GM23338 (cell line): ENCODE measurements at regions not wholly inside any gene's neighbourhood (a gene's known extent, or its start where the extent isn't known, plus 50 kb on each side); places are given as distances from the start of the nearest gene placed in this dataset.
"Not testable (repeated sequence)": the region's sequence is repeated elsewhere in the genome, so short reads cannot be mapped to it uniquely, and the experiment has no call there.

Experiments used
- ATAC-seq: fragments of 200-7000 bp; cut with Tn5 transposase; 3 replicates; pipeline ENCODE4 v1.9.1; 2020
- DNase-seq: peaks from one replicate; pipeline ENCODE4 v3.0.0-alpha.2; 2015; ENCODE audit warnings: low spot score
- H2AFZ ChIP-seq: fragments of 200-600 bp; sonication (generic); 2 replicates; pipeline ENCODE4 v1.8.0; 2016; ENCODE audit warnings: antibody characterized with exemption, mild to moderate bottlenecking, moderate library complexity
- H3F3A ChIP-seq: fragments of 200-600 bp; sonication (generic); replicated peaks from 2 replicates; pipeline ENCODE4 v1.8.0; 2017; ENCODE audit warnings: antibody characterized with exemption, mixed run types, low read depth
- H3K27ac ChIP-seq: fragments of 200-600 bp; sonication (generic); 2 replicates; pipeline ENCODE4 v1.6.1; 2016; ENCODE audit warnings: low read depth
- H3K27me3 ChIP-seq: fragments of 200-600 bp; sonication (generic); 2 replicates; pipeline ENCODE4 v1.8.0; 2016; ENCODE audit warnings: mild to moderate bottlenecking, mixed run types, moderate library complexity; ENCODE audit not compliant: insufficient read depth
- H3K36me3 ChIP-seq: fragments of 200-600 bp; sonication (generic); 2 replicates; pipeline ENCODE4 v1.8.0; 2016; ENCODE audit warnings: mild to moderate bottlenecking; ENCODE audit not compliant: insufficient read depth
- H3K4me1 ChIP-seq: fragments of 200-600 bp; sonication (generic); 2 replicates; pipeline ENCODE4 v1.8.0; 2016; ENCODE audit warnings: mild to moderate bottlenecking, moderate library complexity; ENCODE audit not compliant: insufficient read depth
- H3K4me2 ChIP-seq: fragments of 200-600 bp; sonication (generic); 2 replicates; pipeline ENCODE4 v1.7.1; 2017; ENCODE audit warnings: mixed run types
- H3K4me3 ChIP-seq: fragments of 200-600 bp; sonication (generic); 2 replicates; pipeline ENCODE4 v1.6.1; 2016; ENCODE audit warnings: mixed run types
- H3K79me2 ChIP-seq: fragments of 200-600 bp; sonication (generic); replicated peaks from 2 replicates; pipeline ENCODE4 v1.8.0; 2017; ENCODE audit warnings: mild to moderate bottlenecking; ENCODE audit not compliant: insufficient read depth
- H3K9me2 ChIP-seq: fragments of 200-600 bp; sonication (generic); 2 replicates; pipeline ENCODE4 v1.8.0; 2017; ENCODE audit not compliant: insufficient read depth
- H4K20me1 ChIP-seq: fragments of 200-600 bp; sonication (generic); replicated peaks from 2 replicates; pipeline ENCODE4 v1.8.0; 2017; ENCODE audit warnings: mild to moderate bottlenecking; ENCODE audit not compliant: insufficient read depth
- H3K27ac Mint-ChIP-seq: 2 replicates; pipeline ENCODE4 v1.8.0; 2020; ENCODE audit warnings: inconsistent platforms, mild to moderate bottlenecking, moderate library complexity, mixed read lengths
- H3K27me3 Mint-ChIP-seq: 3 replicates; pipeline ENCODE4 v1.8.0; 2022; ENCODE audit warnings: low read depth, mild to moderate bottlenecking, moderate library complexity, mixed read lengths, inconsistent platforms; ENCODE audit not compliant: insufficient read depth, poor library complexity
- H3K36me3 Mint-ChIP-seq: 3 replicates; pipeline ENCODE4 v1.8.0; 2021; ENCODE audit warnings: low read depth, mild to moderate bottlenecking, inconsistent platforms, moderate library complexity, mixed read lengths
- H3K4me1 Mint-ChIP-seq: 3 replicates; pipeline ENCODE4 v1.8.0; 2020; ENCODE audit warnings: mild to moderate bottlenecking, inconsistent platforms, mixed read lengths
- H3K4me3 Mint-ChIP-seq: 3 replicates; pipeline ENCODE4 v1.8.0; 2021; ENCODE audit warnings: moderate library complexity, mild to moderate bottlenecking, inconsistent platforms, mixed read lengths
- H3K9me3 Mint-ChIP-seq: 3 replicates; pipeline ENCODE4 v1.8.0; 2020; ENCODE audit warnings: moderate library complexity, mild to moderate bottlenecking, inconsistent platforms, mixed read lengths
- CREB1 ChIP-seq: fragments of 250-450 bp; sonication (Bioruptor Pico); IDR thresholded peaks from 2 replicates; pipeline ENCODE4 v1.5.0; 2020; ENCODE audit warnings: low read depth, mild to moderate bottlenecking, moderate library complexity
- EZH2 ChIP-seq: fragments of 200-600 bp; sonication (generic); IDR thresholded peaks from one replicate; pipeline ENCODE4 v1.8.0; 2017; ENCODE audit warnings: antibody characterized with exemption, mild to moderate bottlenecking, low read depth; ENCODE audit not compliant: unreplicated experiment
- EZH2phosphoT487 ChIP-seq: fragments of 200-600 bp; sonication (generic); IDR thresholded peaks from one replicate; pipeline ENCODE4 v1.8.1; 2018; ENCODE audit warnings: antibody characterized with exemption; ENCODE audit not compliant: unreplicated experiment
- JUNB ChIP-seq: IDR thresholded peaks from one replicate; pipeline ENCODE4 v1.6.1; 2016; ENCODE audit warnings: antibody characterized with exemption; ENCODE audit not compliant: unreplicated experiment
- NANOG ChIP-seq: IDR thresholded peaks from 2 replicates; pipeline ENCODE4 v1.6.1; 2016; ENCODE audit warnings: antibody characterized with exemption, borderline replicate concordance
- POLR2AphosphoS5 ChIP-seq: IDR thresholded peaks from 2 replicates; pipeline ENCODE4 v1.6.1; 2016; ENCODE audit warnings: antibody characterized with exemption, low read depth
- REST ChIP-seq: IDR thresholded peaks from one replicate; pipeline ENCODE4 v1.6.1; 2018; ENCODE audit warnings: antibody characterized with exemption; ENCODE audit not compliant: unreplicated experiment
- ZNF114 ChIP-seq: fragments of 250-450 bp; sonication (Bioruptor Pico); IDR thresholded peaks from 2 replicates; pipeline ENCODE4 v1.5.0; 2020; ENCODE audit warnings: mild to moderate bottlenecking, moderate library complexity
- ZNF462 ChIP-seq: fragments of 250-450 bp; sonication (Bioruptor Pico); IDR thresholded peaks from 2 replicates; pipeline ENCODE4 v1.5.0; 2020; ENCODE audit warnings: mild to moderate bottlenecking, moderate library complexity
- TF ChIP-seq, protein P1 (sequence below): IDR thresholded peaks from 2 replicates; pipeline ENCODE4 v1.6.1; 2016; ENCODE audit warnings: antibody characterized with exemption
- TF ChIP-seq, protein P2 (sequence below), 2 experiments: fragments of 200-600 bp in 1 of 2; sonication (generic) in 1 of 2; conservative IDR thresholded peaks; 2 replicates each; pipeline versions ENCODE4 v1.5.1 to v1.6.1; 2016 to 2017; ENCODE audit warnings: antibody characterized with exemption in 2 of 2, low read depth in 2 of 2, mild to moderate bottlenecking in 2 of 2, moderate library complexity in 1 of 2

DNA sequence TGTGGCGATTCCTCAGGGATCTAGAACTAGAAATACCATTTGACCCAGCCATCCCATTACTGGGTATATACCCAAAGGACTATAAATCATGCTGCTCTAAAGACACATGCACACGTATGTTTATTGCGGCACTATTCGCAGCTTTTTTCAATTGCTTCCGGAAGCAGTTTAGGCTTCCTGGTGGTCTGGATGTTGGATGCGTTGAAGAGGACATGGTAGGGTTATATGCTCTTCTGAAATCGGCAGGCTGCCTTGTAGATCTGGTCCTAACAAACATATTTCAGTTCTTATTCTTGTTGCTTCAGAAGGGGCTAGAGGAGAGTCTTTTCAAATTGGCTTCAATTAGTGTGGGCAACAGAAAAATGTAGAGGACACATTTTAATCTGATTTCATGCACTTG is 243.4 kb downstream of the TMA16 start:
- H3K27ac Mint-ChIP-seq, H3K4me3 ChIP-seq, H3K9me2 ChIP-seq, H3K4me1 Mint-ChIP-seq, H3K4me1 ChIP-seq, H3K79me2 ChIP-seq, H3K36me3 Mint-ChIP-seq, H3K27ac ChIP-seq, H3K4me3 Mint-ChIP-seq, H3K4me2 ChIP-seq, H3K36me3 ChIP-seq, H3K27me3 ChIP-seq, H3F3A ChIP-seq, ATAC-seq, H3K27me3 Mint-ChIP-seq, H3K9me3 Mint-ChIP-seq, H4K20me1 ChIP-seq, DNase-seq: not testable (repeated sequence)
- H2AFZ ChIP-seq, result peak overlapping the region; percentile 18; the same call in 1 of the 2 replicates

DNA sequence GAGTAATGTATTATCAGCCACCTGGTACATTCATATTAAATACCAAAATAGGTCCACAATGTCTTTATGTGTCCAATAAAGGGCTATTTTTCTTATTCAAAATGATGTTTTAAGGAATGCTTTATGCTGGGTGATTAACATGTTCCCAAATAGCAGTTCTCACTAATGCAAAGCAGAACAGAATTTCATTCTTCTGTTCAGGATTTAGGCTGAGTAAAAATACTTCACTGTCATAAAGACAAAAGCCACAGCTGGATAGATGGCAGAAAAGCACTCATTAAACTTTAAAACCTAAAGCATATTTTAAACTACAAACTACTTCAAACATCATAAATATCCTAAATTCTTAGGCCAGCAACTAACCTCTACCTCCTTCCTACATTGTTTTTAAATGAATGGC is 244.0 kb downstream of the TMA16 start:
- Mint-ChIP-seq H3K27me3 (peaks cover 2% of the 10 kb centered on the region), H3K4me1 (no peaks in the 10 kb centered on the region), H3K4me3 (no peak overlapping the region), H3K9me3 (no peaks in the 10 kb centered on the region), H3K27ac (no peak overlapping the region), H3K36me3 (no peaks in the 10 kb centered on the region)
- Histone ChIP-seq H3K4me1 (no peaks in the 10 kb centered on the region), H3K9me2 (no peaks in the 10 kb centered on the region), H3K36me3 (no peaks in the 10 kb centered on the region), H2AFZ (no peak overlapping the region), H3K4me2 (no peak overlapping the region), H3K27ac (no peak overlapping the region), H4K20me1 (no peaks in the 10 kb centered on the region), H3K4me3 (no peak overlapping the region), H3K27me3 (no peaks in the 10 kb centered on the region), H3K79me2 (no peaks in the 10 kb centered on the region), H3F3A (no peaks in the 10 kb centered on the region)
- DNase-seq, result no peak
- ATAC-seq, result no peak
- TF ChIP-seq POLR2AphosphoS5 (no peak), REST (no peak), ZNF462 (CRISPR knock-in tag) (no peak), JUNB (no peak), NANOG (no peak), CREB1 (no peak), ZNF114 (CRISPR knock-in tag) (no peak), EZH2 (no peak), EZH2phosphoT487 (no peak)
- TF ChIP-seq, protein P1, sequence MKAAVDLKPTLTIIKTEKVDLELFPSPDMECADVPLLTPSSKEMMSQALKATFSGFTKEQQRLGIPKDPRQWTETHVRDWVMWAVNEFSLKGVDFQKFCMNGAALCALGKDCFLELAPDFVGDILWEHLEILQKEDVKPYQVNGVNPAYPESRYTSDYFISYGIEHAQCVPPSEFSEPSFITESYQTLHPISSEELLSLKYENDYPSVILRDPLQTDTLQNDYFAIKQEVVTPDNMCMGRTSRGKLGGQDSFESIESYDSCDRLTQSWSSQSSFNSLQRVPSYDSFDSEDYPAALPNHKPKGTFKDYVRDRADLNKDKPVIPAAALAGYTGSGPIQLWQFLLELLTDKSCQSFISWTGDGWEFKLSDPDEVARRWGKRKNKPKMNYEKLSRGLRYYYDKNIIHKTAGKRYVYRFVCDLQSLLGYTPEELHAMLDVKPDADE, result no peak
- TF ChIP-seq, protein P2, sequence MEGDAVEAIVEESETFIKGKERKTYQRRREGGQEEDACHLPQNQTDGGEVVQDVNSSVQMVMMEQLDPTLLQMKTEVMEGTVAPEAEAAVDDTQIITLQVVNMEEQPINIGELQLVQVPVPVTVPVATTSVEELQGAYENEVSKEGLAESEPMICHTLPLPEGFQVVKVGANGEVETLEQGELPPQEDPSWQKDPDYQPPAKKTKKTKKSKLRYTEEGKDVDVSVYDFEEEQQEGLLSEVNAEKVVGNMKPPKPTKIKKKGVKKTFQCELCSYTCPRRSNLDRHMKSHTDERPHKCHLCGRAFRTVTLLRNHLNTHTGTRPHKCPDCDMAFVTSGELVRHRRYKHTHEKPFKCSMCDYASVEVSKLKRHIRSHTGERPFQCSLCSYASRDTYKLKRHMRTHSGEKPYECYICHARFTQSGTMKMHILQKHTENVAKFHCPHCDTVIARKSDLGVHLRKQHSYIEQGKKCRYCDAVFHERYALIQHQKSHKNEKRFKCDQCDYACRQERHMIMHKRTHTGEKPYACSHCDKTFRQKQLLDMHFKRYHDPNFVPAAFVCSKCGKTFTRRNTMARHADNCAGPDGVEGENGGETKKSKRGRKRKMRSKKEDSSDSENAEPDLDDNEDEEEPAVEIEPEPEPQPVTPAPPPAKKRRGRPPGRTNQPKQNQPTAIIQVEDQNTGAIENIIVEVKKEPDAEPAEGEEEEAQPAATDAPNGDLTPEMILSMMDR (conservative IDR thresholded peaks at IDR 0.05; ENCODE audit: low read depth in 2 of 2), result no peak
